ELF-1 (cell line): ENCODE measurements at regions not wholly inside any gene's neighbourhood (a gene's known extent, or its start where the extent isn't known, plus 50 kb on each side); places are given as distances from the start of the nearest gene placed in this dataset.
A peak's percentile ranks its signal among the peaks of the same experiment; 100 is the strongest.

Source experiments
- DNase-seq: peaks from one replicate; pipeline ENCODE4 v3.0.0-alpha.2; 2016; ENCODE audit warnings: low read depth, low spot score

DNA sequence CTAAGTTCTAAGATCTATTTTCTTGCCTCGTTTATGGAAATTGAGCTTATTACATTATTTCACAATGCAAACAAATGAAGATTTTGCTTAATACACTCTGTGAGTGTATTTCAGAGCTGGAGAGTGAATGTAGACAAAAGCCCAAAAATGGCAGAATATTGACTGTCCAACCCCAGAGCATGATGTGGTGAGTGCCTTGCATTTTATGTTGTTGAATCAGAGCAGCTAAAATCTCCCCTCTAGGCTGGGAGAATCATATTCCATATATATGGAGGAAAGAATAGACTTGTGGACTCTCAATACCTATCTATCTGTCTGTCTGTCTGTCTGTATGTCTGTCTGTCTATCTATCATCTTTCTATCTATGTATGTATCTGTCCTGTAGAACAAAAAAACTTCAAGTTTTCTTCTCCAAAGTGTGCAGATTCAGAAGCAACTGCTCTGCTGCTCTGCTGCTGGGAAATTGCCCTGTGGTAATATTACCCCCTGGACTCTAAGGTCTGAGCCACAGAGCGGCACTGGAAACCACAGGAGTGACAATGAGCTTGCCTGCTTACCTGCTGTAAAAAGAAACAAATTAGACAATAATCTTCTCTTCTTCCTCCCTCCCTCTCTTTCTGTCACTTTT lies 209.4 kb upstream of the PRICKLE1 start:
- DNase-seq: no peak

DNA sequence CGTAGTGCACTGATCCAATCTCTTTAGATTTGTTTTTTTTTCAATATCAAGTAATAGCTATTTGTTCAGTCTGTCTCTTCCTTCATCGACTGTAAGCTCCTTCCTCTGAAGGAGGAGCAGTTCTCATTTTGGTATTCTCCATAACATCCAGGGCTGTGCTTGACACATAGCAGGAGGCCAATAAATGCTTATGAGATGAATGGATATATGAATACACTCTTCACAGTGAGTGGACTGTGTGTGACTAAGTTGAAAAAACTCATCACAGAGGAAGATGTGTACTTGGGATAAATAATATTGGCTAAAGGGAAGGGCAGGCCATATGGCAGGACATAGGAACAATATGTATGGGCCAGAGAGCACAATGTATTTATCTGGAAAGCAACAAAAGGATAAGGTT lies 205.3 kb upstream of the PRICKLE1 start:
- no peak for DNase-seq

DNA sequence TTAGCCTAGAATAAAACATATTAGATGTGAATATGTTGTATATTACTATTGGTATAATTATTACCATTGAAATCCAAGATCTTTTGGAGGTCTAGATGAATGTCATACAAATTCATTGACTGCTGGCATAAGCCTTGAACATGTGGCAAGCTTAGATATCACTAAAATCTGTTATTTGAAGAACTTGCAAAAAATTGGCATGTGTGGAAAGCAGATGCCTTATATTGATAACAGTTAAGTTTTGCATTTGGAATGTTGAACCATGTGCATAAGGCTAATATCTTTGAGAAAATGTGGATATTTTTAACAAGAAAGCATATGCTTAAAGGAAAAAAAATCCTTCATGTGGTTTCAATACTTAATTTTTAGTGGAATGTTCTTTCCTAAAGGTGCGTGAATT lies 203.6 kb upstream of the PRICKLE1 start:
- no peak for DNase-seq

DNA sequence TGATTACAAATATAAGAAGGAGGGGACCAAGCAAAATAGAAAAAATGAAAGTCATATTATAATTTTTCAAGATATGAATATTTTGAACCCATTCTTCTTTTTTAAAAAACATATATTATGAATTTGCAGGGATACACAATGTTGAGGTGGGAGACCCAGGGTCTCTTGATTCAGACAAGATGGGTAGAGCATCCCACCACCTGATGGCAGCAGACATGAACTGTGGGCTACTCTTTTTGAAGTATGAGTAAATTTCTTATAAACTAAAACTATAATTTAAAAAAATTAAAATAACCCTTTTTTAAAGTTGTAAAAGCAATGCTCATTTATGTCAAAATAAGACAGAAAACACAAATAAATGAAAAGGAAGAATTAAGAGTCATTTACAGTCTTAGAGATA lies 202.7 kb upstream of the PRICKLE1 start:
- DNase-seq: no peak

DNA sequence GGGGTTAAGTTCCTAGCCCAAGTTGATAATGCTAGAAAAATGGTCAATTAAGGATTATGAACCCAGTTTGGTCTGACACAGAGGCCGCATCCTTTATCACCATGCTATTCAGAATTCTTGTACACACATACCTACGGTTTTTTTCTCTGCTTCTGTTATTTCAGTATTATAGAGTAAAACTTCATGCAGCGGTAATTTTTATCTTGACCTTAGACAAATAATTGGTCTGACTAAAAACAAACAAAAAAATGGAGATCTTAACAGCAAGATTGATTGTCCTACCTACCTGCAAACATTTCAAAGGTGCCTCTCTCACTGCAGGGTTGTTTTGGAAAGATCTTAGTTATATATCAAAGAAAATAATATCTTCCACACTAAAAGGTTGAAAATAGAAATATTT lies 201.9 kb upstream of the PRICKLE1 start:
- DNase-seq: no peak

DNA sequence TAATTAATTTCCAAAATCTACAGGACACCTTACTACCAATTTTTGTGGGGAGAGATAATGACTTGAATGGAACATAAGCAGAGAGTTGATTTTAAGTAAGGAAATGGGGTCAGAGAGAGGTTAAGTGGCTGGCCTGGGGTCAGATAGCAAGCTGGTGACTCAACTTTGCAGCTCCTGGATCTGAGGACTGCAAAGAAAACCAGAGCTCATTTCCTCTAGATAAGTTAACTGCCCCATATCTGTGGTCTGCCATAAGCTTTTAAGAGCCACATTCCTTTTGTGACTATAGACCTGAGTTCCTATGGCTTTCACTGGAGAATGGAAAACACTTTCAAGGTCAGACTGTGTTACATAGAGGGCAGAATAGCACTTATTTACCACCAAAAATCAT lies 201.2 kb upstream of the PRICKLE1 start:
- DNase-seq: peak; percentile 85

DNA sequence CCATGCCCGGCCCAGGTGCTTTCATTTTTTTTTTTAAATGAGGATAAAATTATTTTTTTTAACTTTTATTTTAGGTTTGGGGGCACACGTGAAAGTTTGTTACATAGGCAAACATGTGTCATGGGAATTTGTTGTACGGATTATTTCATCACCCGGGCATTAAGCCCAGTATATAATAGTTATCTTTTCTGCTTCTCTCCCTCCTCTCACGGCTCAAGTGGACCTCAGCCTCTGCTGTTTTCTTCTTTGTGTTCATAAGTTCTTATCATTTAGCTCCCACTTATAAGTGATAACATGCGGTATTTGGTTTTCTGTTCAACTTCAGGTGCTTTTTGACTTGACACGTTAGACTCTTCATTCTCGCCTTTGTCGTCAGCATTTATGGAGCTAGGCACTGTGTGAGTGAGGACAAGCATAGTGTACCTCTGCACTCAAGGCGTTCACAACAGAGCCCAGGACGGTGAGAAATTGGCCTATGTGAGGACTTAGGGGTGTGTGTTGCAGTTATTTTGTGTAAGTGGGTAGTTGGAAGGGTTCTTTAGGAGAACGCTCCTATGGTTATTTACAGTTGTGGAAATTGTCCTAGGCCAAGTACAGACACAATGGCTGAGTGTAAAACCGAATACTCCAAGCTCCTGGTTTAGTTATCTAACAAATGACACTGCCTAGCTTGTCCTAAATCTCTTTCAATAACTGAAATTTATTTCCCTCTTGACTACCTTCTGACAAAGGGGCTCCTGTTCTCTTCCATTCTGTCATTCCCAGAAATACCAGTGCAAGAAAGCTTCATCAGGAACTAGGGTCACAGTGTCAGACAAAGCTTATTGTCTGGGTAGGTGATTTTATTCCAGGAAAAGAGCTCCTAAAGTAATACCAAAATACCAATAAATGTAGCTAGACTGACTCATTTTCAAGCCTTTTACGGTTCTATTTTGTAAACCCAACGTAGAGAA lies 200.5 kb upstream of the PRICKLE1 start:
- no peak for DNase-seq

DNA sequence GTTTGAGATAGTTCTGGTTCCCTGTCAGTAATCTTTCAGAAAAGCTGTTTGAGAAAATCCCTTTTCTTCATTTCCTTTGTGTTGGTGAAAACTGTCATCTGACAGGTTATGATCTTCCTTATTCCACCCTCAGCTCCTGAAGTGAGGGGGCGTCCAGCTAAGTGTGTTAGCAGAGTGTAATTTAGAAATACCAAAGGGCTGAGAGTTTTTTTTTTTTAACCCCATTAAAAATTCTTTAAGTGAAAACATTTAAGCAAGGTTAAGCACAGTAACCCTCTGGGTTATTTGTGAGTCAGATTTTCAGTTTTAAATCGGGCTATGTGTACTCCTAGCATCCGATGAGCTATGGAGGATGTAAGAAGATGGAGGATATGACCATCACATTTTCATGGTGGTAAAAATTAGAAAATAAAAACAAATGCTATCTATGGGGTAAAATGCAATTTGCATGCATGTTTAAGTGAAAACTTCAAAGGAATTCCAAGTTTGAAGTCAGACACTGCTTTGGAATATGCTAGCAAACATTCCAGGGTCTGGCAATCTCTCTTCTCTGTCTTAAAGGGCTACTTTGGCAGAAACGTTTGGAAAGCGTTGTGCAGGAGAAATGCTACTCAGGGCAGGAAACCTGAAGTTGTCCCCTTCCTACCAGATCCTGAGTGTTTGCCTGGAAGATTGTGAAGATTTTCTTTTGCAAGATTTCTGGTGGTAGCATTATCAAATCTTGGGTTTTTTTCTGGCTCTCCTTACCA lies 197.0 kb upstream of the PRICKLE1 start:
- no peak for DNase-seq

DNA sequence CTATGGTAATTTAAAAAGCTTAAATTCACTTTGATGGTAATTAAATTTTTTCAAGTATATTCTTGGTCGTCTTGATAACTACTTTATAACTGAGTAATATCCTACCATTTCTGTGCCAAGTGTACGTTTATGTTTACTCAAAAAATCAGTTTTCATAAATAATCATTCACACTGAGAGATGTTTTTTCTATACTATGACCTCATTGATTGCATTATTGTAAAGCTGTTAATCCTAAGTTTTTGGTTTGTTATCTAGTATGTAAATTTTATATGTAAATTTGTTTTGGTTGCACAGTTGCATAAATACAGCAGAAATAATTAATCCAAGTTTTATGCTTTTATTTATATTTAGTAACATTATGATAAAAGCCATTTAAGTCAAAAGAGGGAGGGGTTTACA lies 196.4 kb upstream of the PRICKLE1 start:
- DNase-seq: no peak

DNA sequence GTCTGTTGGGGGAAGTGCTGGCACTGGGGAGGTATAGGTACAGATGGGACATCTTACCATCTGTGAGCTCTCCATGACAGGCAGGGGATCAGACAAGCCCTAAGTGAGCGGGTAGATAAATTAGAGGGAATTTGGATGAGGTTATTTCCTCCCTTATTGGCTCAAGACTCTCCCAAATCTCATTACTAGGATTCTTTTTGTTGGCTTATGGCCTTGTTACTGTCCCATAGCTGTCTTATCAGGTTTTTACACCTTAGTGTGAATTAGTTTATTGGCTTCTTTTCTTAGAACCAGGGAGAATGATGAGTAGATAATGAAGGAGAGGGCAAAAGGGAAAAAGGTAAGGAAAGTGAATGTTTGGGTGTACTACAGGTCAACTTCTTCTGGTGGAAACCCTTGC lies 191.1 kb upstream of the PRICKLE1 start:
- no peak for DNase-seq

DNA sequence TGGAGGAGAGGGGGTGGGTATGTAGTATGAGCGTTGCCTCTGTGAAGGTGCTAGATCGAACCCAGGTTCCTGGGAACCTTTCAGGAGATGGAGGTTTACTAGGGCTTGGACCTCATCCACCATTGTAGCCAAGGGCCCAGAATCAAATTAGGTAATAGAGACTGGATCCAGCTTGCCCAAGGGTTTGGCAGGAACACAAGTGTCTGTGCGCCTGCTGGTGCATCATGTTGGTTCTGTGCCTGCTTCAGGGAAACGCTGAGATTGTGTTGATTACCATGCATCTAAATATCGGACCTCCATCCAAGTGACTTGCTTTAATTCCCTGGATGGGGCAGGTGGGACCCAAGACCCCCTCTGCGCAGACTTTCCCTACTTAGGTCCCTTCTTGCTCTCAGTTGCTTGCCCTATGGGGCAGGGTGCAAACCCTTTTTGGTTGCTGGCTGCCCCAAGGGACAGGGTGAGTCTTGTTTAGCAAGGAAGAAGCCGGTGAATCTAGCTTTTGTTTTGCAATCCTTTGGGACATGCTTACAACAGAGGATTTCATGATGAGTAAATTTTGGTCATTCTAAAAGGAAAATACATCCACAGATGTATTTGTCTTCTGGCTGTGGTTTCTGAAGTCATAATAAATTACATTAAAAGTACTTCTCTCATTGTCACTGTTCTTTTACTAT lies 189.8 kb upstream of the PRICKLE1 start:
- DNase-seq: no peak

DNA sequence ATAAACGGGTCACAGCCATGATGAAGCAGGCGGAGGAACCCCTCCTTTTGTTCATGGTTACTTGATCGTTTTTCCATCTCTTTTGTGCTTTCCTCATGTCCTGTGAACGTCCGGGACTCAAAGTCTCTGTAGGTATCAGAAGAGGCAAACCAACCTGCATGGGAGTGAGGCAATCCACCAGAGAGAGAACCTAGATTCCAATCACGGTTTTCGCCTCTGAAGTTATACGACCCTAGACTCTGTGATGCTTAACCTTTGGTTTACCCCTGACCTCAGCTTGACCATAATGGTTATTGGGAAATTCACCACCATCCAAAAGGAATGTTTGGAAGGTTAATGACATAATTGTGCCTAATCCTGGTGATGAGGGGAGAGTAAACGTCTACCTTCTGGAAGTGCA lies 186.8 kb upstream of the PRICKLE1 start:
- peak; percentile 35 for DNase-seq

DNA sequence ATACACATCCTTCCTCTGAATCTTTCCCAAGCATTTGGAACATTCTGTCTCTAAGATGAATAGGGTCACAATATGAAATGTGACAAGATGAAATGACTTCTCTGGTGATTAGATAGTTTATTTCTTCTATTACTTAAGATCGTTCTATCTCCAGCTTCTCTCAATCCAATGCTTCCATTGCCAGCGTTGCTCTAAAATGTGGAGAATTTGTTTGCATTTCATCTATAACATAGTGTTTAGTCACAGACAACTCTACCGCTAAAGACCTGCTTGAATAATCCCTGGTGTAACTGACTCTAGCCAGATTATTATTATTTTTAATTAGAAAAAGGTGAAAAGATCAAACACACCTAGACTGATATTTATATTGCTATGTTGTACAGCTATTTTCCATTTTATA lies 184.7 kb upstream of the PRICKLE1 start:
- no peak for DNase-seq

DNA sequence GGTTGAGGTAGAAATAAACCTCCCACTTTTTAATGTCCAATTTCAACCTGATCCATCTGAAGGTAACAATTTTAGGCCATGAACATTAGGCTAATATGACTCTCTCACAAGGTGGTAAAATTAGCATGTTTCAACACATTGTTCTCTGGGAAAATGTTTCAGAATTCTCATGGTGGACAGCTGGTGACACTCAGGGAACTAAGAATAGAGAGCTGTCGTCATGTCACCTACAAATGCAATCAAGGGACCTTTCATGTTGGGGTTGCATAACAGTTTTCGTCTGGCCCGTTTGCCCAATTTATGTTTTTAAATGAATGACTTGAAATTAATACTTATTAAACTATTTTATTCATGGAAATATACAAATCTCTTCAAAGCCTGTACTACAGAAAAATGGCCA lies 180.7 kb upstream of the PRICKLE1 start:
- no peak for DNase-seq

DNA sequence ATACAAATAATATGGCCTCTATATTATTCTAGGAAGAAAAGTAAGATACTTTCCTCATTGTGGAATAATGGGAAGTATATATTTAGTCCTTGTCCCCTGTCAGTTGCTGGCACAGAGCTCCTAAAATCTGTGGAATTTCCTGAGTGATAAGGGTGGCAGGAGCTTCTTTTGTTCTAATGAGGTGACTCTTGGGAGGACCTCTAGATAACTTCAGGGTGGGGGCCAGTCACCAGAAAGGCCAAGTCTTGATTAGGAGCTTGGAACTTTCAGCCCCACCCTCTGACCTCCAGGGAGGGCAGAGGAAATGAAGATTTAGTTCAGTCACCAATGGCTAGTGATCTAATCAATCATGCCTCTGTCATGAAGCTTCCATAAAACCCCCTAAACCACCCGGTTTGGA lies 179.9 kb upstream of the PRICKLE1 start:
- DNase-seq: no peak

DNA sequence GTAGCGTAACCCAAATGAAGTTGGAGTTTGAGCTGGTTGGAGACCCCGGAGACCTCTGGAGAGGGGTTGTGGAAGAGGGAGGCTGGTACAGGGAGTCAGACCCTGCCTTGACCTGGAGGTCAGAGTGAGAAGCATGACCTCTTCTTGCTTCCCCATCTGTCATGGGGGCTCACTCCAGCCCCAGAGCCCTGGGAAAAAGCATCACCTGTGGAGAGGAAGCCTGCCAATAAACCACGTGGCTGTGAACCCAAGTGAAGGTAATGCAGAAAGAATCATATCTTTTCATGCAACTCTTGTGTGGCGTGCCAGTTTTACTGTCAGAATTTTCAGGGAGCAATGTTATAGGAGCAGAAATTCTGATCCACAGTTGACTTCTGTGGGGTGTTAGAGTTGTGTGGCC lies 178.5 kb upstream of the PRICKLE1 start:
- DNase-seq: no peak

DNA sequence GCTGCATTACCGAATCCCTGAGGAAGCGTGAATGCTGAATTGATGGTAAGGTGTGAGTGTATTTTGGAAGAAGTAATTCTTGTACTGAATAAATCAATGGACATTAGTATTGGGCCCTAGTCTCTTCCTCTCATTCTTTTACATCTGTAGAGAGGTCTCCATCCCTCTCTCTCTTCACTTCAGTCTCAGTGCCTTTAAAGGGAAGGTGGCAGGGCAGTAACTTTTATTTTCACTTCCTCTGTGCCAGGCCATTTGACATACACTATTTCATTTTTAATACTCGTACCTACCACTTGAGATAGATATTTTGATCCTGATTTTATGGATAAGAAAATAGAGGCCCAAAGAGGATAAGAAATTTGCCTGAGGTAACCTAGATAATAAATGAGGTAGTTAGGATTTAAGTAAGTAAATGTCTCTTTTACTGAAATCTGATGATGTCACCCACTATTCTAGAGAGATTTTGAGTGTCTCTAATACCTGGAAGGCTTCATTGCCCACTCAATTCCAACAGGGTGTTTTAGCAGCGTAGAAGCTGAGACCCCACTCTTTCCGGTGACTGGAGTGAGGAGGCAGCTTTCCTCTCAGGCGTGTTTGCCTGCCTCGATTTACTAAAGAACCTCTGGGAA lies 177.9 kb upstream of the PRICKLE1 start:
- DNase-seq: no peak

DNA sequence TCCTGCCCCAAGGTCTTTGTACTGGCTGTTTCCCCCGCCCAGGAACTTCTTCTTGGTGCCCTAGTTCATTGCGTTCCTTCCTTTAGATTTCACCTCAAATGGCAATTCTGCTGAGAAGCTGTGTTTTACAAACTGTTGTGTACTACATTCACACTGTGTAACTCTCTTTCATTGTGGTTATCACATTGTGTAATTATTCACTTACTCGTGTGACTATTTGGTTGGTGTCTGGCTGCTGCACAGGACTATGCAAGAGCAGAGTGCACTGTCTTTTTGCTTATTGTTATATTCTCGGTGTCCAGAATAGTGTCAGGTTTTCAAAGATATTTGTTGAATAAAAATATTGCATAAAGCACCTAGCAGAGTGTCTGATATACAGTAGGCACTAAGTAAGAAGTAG lies 177.2 kb upstream of the PRICKLE1 start:
- no peak for DNase-seq

DNA sequence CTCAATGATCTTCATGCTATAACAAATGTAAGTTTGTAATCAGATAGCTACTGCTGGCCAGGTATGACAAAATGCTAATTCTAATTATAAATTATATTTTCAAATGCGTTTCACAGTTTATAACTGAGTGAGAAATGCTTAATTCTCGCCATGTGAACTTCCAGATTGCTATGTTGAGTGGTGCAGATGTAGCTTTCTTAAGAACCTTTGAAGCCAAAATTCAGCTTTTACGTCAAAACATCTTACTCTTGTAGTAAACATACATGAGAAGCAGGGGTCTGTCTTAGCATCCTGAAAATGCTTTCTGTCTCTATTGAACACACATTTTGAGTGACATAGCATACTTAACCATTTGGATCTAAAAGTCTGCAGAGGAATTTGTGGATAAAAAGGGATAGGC lies 176.5 kb upstream of the PRICKLE1 start:
- no peak for DNase-seq

DNA sequence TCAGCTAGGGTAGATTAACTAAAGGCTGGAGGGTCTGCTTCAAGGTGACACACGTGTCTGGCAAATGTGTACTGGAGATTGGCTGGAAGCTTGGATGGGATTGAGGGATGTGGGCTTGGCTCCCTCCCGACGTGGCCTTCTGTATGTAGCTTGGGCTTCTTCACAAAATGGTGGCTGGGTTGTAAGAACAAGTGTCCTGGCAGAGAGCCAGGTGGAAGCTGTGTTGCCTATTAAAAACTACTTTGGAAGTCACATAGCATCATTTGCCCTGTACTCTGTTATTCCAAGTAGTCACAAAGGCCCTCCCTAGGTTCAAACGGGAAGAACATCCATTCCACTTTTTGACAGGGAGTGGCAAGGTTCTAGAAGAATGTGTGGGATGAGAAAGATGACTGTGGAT lies 174.1 kb upstream of the PRICKLE1 start:
- no peak for DNase-seq

DNA sequence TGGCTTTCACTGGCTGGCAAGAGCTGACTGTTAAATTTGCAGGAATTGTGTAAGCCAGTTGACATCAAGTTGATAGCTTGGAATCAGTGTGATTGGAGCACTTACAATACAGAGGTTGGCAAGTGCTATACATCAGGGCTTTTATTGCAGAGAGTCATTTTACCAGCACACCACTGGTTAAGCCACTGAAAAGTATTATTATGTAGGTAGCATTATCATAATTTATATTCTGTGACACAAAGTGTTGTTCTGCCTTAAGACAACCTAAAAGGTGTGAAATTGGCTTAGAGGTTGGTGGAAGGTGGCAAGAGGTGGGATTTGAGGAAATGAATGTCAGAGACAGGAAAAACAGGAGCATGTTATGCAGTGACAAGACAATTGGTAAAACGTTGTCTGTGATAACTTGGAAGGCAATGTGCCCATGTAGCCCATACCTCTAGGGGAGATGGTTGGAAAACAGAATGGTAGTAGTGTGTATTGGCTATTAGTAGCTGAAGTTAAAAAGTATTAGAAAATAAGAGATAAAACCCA lies 172.9 kb upstream of the PRICKLE1 start:
- DNase-seq: no peak
